IPS DF 4.7 (cell line): ENCODE measurements at regions not wholly inside any gene's neighbourhood (a gene's known extent, or its start where the extent isn't known, plus 50 kb on each side); places are given as distances from the start of the nearest gene placed in this dataset.

Experiments
- DNase-seq: peaks from one replicate; pipeline ENCODE4 v3.0.0-alpha.2; 2013; ENCODE audit warnings: low spot score; ENCODE audit errors: extremely low read depth

- no peak for DNase-seq
Observed at GRCh38 chr6:145208474-145208873, 526.8 kb downstream of the EPM2A start.

GRCh38 chr6:145209272-145209671 is 526.0 kb downstream of the EPM2A start:
- no peak for DNase-seq

- no peak for DNase-seq
Observed at GRCh38 chr6:145212813-145213212, 522.5 kb downstream of the EPM2A start.

DNA sequence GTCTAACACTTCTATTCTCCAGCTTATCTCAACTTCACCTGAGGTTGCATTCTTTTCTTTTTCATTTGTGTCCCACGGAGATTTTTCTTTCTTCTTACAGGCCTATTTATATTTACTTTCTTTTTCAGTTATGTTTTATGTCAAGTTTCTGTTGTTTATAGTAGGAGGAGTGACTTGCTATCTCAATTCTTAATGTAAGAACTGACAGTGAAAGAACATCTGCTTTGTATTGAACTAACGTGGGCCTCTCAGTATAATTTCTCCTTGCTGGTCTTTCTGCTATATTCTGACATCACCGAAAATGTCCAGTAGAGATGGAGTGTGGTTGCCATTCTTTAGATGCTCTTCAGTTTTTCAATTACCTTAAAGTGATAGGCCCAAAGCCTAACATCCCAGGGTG is 521.7 kb downstream of the EPM2A start:
- no peak for DNase-seq

DNA sequence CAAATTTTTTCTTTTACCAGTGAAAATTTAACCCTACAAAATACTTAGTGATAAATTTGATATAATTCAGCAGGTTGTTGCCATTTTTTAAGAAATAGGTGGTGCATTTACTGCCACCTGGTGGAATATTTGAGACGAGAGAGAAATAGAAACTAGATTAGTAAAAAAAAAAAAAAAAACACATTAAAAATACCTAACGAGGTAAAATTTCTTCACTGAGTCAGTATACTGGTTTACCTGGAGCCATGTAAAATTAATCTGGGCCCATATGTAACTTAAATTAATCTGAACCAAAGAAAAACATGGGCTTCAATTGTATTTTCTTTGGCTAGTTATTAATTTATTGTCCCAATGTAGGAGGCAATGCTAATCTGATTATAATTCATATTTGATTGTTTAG is 520.8 kb downstream of the EPM2A start:
- no peak for DNase-seq

- no peak for DNase-seq
Observed at GRCh38 chr6:145224450-145224849, 510.9 kb downstream of the EPM2A start.

DNA sequence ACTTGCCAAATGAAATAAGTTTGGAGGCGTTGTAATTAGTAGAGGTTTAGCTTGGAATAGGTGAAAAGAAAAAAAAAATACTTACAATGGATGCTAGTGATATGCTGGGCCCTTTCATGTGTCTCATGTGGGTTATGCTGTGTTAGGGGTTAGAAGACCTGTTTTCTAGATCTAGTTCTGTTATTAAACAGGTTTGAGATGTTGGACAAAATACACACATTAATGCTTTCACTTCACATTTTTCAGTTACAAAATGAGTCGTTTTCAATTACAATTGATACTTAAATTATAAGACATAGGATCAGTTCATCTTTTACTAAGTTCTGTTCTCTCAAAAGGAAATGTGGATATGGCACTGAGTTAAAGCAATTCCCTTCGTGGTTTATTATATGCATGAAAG is 509.8 kb downstream of the EPM2A start:
- no peak for DNase-seq

DNA sequence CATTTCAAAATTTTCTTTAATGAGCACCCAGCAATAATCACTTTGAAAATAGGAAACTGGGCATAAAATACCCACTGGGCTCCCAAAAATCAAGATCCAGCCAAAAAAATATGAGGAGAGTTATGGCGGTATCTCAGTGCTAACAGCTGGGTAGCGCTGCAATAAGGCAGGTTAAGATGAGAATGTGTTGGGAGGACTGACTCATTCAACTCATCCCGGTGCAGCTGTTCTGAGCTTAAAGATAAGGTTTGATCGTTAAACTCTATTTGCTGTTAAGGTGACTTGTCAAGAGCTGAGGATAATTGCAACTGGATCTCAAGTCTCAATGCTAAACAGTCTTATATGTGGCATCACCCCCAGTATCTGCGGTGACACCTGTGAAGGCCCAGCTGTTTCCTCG is 507.7 kb downstream of the EPM2A start:
- DNase-seq: no peak

GRCh38 chr6:145228962-145229582 is 506.2 kb downstream of the EPM2A start:
- DNase-seq: no peak

DNA sequence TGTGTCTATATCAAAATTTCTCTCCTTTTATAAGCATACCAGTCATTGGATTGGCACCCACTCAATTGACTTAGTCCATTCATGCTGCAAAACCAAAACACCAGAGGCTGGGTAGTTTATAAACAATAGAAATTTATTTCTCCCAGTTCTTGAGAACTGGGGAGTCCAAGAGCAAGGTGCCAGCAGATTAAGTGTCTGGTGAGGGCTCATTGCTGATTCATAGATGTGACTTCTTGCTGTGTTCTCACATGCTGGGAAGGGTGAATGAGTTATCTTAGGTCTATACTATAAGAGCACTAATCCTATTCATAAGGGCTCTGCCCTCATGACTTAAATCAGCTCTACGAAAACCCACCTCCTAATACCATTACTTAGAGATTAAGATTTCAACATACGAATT is 501.4 kb downstream of the EPM2A start:
- no peak for DNase-seq

DNA sequence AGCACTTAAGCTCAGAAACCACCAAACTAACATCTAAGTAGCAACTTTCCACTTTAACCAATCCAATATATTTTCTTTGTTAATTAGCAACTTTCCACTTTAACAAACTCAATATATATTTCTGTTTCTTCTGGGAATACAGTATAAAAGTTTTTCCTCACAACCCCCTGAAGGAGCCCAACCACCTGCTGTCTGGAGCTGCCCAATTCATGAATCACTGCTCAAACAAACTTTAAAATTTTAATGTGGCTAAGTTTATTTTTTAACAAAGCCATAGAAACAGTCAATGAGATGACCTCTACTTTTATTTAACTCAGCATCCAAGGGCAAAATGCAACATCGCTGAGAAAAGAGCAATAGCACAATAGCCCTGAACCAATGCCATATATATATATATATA is 500.1 kb downstream of the EPM2A start:
- DNase-seq: no peak

- no peak for DNase-seq
Observed at GRCh38 chr6:145238787-145239186, 496.5 kb downstream of the EPM2A start.

DNA sequence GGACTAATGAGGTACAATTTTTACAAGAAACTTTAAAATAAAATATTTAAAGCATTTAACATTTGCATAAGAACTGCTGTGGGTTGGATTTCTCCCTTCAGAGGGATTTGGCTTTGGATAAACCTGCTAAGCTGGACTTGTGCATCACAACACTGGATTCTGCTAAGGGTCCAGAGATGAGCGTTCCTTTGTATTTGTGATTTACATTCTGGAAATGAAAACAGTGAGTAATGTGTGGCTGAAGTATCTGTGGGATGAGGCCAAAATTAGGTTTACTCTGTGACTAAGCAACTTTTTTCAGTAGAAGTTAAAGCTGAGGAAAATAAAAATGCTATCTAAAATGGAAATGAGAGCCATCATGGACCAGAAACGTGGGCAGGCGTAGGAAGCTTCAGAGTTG is 494.3 kb downstream of the EPM2A start:
- DNase-seq: no peak

DNA sequence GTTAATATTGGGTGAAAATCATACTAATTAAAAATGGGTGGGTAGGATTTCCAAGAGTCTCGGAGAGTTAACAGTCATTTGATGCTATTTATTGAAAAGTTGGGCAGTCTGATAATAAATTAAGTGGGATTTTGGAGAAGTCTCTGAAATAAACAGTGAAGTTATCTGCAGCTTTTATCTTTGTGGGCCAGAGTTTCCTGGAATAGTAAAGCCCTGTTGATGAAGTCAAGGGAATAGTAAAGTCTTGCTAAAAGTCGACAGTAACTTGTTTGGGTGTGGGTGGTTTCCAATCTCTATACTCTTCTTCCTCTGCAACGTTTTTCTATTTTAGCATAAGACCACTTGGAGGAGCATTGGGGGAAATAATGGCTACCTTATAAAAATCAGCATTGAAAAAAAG is 493.6 kb downstream of the EPM2A start:
- no peak for DNase-seq

- no peak for DNase-seq
Observed at GRCh38 chr6:145244349-145245100, 490.8 kb downstream of the EPM2A start.

- no peak for DNase-seq
Observed at GRCh38 chr6:145245119-145245518, 490.2 kb downstream of the EPM2A start.

DNA sequence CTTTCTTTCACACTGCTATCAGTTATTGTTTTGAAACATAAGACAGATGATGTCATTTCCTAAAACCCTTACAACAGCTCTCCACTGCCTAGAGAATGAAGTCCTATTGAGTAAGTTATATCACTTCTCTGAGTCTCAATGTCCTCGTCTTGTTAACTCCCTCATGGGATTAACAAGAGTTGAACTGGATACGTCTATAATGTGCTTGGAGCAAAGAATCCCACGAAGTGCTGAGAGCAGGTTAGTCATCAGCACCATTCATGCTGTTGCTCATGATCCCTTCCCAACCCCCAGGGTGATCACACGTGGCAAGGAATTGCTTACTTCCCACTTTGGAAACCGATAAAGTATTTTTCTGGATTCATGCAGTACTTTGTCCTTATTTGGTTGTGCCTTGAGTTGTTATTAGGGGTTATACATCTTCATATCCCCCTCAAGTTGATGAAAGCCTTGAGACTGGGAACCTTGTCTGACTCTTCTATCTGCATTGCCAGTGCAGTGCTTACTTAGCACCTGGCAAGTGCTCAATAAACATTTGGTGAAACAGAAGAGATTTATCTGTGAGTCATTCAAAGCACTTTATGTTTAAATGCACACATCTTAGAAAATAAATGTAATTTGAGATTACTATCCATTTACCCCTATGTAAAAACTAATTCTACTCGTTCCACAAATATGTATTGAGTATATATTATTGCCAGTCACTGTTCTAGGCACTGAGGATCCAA is 487.5 kb downstream of the EPM2A start:
- DNase-seq: no peak

GRCh38 chr6:145250436-145250835 is 484.9 kb downstream of the EPM2A start:
- no peak for DNase-seq

DNA sequence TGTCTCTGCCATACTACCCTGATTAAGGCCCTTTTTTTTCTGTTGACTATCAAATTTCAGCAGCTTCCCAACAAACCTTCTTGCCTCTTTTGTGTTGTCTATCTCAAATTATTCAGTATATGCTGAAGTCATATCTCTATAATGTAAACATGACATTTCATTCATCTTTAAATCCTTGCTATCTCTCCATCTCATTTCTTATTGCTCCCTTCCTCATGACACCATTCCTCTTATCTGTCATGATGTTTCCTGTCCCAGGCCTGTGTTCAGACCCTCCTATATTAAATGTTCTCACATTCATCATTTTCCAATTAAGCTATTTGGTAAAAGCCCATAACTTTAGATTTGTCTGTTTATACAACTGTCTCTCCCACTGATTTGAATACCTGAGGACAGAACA is 482.6 kb downstream of the EPM2A start:
- DNase-seq: no peak

DNA sequence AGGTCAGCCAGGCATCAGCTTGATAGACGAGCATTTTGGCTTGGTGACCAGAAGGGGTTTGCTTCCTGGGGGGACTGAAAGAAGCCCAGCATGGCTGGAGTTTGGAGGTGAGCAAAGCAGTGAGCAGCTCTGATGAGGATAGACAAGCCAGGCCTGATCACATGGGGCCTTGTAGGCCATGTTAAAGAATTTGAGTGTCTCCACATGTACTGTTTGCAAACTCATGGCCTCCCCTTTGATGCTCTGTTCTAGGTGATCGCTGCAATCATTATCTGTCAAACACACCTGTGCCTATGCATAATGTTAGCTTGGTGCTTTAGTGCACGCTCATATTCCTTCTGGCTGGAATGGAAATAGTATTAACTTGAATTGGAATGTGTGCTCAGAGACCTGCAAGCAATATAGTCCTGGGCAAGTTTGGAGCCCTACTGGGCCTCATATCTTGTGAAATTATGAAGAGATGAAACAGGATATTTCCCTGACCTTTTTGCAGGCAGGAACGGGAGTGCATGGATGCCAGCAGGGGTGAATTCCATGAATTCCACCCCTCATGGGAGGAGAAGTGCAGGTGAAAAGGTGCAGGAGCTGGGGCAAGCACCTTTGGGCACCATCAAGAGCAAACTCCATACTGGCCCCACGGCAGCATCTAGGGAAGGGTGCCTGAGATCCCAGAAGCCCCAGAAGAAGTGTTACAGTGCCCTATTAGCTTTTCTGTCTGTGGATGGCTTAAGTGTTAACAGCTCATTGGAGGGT is 480.5 kb downstream of the EPM2A start:
- DNase-seq: no peak

DNA sequence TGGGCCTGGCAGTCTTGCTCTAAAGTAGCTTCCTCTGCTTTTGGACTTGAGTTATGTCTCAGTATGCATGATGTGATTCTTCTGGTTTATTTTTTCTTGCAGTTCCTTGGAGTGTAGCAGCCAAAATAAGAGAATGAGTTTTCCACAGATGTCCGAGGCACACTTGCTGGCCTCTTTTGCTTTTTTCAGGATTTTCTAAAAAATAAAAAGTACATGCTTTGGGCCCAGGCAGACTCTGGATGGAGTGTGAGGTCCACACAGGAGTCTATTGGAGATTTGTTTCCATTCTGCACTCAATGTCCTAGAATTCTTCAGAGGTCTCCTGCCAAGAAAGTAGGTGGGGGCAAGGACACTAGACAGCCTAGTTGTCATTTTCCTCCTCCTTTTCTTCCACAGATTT is 477.6 kb downstream of the EPM2A start:
- no peak for DNase-seq

GRCh38 chr6:145258122-145258521 is 477.2 kb downstream of the EPM2A start:
- no peak for DNase-seq
